GM19468 (cell line): ENCODE measurements at regions not wholly inside any gene's neighbourhood (a gene's known extent, or its start where the extent isn't known, plus 50 kb on each side); places are given as distances from the start of the nearest gene placed in this dataset.
"Not testable (repeated sequence)": the region's sequence is repeated elsewhere in the genome, so short reads cannot be mapped to it uniquely, and the experiment has no call there.

Experiments
- ATAC-seq: cut with Tn5 transposase; IDR thresholded peaks from one replicate; pipeline ENCODE4 v1.9.1; 2021; ENCODE audit warnings: mild to moderate bottlenecking, moderate library complexity, moderate number of reproducible peaks; ENCODE audit not compliant: unreplicated experiment; ENCODE audit errors: extremely low read depth

DNA sequence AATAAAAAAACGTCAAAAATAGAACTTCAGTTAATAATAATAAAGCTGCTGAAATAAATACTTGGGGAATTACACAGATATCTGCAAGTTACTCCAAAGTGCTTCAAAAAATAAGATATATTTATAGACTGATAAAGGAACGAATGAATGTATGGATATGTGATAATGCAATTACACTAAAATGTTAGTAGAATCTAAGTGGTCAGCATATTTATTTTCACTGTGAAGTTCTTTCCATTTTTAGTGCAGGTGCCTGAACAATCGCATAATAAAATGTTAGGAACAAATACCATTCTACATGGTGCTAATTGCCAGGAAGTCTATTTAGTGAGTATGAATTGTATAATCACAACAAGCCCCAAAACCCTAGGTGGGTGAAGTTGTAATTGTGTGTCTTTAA, 169.6 kb upstream of the RGPD4 start:
- ATAC-seq = no peak

DNA sequence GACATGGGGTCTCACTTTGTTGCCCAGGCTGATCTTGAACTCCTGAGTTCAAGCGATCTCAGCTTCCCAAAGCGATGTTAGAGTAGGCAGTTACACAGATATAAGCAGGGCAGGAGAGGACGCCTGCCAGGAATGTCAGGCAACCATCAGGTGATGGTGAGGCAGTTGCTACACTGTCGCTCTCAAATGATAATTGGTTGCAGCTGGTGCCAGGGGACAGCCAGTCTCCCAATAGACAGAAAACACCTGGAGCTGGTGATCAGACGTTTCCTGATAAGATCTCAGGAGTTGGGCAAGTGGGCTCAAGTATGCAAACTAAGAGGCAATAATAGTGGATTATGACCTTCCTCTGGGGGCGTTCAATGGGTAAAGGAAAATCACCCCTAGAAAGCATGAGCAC, 163.1 kb upstream of the RGPD4 start:
- no peak for ATAC-seq

DNA sequence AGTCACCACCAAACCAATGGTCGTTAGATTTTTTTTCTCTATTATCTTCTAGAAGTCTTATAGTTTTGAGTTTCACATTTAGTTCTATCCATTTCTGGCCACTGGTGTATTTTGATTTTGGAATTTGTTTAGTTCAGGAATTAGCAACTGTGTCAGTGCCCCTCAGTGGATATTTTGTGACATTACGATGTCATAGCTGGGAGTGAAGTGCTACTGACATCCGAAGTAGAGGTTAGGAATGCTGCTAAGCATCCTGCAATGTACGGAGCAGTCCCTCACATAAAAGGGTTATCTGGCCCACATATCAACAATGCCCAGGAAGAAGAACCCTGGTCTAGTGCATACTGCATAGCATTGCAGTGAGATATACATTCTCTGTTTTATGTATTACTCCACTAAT, 157.4 kb upstream of the RGPD4 start:
- ATAC-seq = no peak

DNA sequence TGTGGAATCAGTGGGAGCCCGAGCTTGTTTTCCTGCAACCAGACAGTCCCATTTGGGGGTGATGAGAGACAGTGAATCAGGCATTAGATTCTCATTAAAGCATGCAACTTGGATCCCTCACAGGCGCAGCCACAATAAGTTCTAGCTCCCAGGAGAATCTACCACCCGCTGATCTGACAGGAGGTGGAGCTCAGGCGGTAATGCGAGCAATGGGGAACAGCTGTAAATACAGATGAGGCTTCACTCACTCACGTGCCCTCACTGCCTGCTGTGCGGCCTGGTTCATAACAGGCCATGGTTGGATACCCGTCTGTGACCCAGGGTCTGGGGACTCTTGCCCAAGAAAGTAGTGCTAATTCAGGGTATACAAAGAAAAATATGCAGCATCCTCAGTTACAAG, 144.8 kb upstream of the RGPD4 start:
- no peak for ATAC-seq

DNA sequence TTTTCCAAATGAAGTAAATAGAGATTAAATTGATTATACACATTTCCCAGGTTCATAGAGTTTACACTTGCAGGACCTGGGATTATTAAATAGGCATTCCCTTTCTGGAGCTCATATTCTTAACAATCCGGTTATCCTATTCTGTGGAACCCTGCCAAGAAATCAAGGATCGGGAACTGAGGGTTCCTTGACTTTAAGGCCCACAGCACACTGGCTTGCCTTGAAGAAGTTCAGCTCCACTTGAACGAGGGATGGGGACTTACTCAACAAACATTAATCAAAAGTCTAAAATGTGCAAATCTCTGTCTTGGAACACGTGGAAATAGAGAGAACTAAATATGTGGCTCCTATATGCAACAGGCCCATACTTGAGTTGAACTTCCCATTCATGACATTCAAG, 142.3 kb upstream of the RGPD4 start:
- no peak for ATAC-seq

DNA sequence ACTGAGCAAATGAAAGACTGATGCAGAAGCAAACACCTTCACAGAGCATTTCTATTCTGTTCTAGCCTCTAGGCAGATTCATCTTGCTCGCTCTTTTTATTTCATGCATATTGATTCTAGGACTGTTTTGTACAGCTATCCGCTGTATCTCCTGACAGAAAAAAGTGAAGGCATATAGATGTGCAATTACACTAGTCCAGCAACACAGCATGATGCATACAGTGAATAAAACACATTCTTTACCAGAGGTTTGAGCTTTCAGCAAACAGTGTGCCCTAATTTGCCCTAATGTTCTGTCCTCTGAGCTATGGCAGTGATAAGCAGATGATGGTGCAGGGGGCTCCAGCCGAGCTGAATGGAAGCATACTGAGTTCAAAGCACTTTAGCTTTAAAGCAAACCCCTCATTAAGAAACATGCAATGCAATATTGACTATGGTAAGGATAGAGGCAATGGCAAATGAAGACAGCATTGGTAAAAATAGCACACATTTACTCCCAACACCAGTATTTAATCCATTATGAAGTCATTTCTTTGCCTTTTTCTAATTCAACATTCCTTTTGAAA, 141.2 kb upstream of the RGPD4 start:
- no peak for ATAC-seq

DNA sequence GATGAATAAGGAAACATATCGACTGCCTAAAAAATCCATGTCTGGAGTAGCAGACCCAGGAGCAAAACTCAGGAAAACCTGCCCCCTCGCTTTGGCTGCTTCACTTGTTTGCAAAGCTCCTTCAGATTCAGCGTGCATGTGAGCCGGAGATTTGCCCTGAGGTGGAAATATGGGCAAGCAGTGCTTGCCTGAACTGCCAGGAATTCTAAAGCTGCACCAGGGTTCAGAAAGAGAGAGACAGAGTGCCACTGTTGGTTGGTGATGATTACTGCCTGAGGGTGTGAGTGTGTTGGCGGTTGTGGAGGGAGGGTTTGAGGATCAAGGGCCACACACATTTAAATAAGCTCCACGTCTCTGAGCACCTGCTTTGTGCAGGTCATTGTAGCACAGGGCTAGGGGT, 139.6 kb upstream of the RGPD4 start:
- no peak for ATAC-seq

DNA sequence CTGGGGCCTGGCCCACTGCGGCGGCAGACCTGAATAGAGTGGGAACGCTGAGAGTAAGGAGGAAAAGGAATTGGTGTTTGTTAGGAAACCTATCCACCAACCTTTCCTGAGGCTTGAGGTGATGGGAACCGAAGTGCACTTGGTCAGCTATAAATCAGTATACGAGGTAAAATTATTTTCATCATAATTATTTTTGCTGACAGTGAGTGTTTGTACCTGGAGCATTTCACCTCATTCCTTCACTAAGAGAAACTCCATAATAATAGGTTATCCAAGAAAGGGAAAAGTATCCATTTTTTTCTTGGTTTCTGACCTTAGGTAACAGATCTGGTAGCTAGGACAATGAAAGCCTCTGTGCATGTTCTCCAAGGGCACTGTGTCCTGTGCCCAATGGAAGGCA, 138.6 kb upstream of the RGPD4 start:
- no peak for ATAC-seq

DNA sequence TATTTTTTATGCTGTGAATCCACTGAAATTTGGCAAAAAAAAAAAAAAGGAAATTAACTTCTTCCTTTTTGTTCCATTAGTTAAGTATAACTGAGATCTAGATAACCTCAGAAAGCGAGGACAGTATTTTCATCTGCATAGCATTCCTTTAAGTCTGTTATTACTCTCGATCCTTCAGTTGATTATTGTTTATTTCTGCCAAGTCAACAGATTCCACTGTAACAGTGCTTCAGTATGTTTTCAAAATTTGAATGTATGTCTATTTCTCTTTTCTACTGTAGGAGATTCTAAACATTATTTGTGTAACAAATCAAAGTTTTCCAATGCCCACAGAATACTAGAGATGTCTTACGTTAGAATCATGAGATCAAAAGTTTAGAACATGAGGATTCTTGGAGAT, 133.1 kb upstream of the RGPD4 start:
- no peak for ATAC-seq

DNA sequence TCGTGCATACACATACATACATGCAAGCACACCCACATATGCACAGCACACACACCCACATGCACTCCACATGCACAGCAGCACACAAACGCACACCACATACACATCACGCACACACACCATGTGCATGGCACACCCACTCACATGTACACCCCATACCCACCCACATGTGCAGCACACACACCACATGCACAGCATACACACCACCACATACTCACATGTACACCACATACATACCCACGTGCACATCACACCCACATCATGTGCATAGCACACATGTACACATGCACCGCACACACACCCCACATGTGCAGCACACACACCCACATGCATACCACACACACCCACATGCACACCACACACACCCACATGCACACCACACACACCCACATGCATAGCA, 132.0 kb upstream of the RGPD4 start:
- no peak for ATAC-seq

DNA sequence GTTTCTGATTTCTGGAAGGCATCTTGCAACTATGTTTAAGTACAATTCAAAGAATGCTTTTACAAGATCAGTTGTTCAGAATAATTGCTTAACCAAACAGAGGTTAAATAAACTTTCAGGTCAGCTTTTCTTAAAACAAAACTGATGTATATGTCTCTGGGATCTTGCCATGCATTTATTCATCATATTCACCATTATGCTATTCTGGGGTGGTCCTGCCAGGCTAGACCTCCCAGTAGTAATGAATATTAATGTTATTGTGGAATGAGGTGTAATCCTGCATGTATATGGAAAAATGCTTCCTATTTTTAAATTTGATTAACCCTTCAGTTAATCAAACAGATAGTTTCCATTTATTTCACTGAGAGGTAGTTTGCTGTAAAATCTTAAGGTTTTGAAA, 129.3 kb upstream of the RGPD4 start:
- no peak for ATAC-seq

DNA sequence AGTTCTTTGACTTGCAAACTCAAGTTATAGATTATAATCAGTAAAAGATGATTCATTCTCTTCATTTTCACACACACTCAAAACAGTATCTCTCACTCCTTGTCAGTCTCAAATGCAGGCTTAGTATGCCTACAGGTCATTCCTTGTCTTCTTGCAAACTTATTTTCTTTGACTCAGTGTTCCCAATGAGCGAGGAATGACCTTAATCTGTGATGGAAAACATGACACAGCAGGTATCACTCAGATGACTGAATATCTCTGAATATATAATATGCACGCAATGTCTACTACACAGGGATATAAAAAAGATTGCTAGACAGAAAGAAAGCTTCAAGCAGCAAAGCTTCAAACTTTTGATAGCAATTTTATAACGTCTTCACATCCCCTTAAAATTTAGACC, 127.8 kb upstream of the RGPD4 start:
- no peak for ATAC-seq

DNA sequence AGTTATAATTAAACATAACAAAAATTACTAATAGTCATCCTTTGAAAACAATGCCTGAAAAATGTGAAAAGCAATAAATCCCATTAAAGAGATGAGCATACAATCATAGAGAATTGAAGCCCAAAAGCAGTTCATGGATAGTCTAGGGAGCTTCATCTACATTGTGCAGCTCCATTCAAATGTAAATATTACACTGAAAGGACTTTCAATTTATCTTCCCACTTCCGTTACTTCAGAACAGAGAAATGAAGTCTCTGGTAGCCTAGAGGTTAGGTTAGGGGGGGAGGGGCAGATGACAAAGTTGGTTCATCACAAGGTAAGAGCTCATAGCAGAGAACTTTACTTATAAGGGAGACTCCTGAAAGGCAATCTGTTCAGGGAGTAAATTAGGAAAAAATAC, 126.6 kb upstream of the RGPD4 start:
- ATAC-seq = no peak

DNA sequence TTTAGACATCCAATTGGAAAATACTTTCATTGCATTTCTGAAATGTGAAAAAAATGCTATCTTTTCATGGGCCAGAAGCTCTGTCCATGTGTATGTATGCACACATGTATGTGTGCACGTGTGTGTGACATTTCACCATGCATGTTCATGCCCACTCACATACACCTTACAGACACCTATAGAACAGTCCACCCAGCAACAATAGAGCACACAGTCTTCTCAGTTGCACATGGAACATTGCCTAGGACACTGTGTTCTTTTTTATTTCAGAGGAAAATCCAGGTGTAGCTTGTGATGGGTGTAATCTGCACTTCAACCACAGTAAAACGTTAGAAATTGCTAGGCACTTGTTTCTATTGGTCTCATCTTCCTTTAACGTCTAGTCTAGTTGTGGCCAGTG, 114.8 kb upstream of the RGPD4 start:
- ATAC-seq = no peak

DNA sequence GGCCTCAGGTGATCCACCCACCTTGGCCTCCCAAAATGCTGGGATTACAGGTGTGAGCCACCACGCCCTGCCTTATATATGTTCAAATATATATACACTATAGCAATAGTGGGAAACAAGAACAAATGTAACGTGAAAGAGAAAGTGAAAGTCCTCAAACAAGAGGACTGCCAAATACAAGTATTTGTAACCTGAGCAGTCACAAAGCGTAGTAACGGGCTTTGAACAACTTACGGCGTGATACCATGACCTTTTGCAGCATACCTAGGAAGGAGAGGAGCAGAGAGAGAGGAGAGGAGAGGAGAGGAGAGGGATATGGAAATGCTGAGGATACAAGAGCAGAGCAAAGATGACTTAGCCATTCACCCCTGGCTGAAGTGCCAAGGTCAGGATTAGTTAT, 113.8 kb upstream of the RGPD4 start:
- ATAC-seq = peak; percentile 53

DNA sequence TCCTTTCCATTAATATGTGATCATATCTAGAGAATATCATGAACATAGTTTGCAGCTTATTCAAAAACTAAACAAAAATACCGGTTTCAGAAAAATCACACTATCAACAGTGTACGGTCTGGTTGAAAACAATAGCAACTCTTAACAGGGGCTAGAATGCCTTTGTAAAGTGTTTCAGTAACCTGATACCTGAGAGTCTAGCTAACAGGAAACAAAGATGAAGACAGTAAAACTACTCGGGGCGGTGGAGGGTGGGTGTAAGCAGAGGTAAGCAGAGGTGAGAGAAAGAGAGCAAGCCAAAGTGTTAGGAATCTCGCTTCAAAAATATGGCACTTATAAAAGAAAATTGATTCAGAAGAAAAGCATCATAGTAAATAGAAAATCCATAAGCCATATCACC, 109.0 kb upstream of the RGPD4 start:
- ATAC-seq = no peak

DNA sequence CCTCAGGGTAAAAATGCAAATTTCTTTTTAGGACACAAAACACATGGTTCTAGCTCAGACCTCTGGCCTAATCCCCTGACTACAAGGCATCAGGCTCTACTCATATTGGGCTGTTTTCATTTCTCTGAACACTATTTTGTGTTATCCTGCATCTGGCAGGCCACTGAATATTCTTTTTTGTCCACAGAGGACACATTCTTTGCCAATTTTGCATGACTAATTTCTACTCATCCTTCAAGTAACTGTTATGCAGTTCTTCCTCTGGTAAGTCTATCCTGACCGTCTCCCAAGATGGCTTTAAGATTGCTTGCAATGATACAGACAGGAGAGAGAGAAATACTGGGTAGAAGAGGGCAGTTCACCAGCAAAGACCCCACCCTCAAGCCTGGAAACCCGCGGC, 107.6 kb upstream of the RGPD4 start:
- no peak for ATAC-seq

DNA sequence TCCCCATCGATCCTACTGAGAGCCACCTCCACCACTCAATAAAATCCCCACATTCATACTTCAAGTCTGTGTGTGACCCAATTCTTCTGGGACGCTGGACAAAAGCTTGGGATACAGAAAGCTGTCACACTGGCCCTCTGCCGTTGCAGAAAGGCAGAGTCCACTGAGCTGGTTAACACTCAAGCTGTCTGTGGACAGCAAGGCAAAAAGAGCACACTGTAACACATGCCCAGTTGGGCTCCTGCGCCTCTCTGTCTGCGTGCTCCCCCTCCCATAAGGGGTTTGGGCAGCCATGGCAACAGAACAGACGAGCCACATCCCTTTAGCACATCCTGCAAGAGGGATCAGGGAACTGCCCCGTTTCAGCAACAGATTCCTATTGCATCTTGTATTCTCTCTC, 106.9 kb upstream of the RGPD4 start:
- ATAC-seq = no peak

DNA sequence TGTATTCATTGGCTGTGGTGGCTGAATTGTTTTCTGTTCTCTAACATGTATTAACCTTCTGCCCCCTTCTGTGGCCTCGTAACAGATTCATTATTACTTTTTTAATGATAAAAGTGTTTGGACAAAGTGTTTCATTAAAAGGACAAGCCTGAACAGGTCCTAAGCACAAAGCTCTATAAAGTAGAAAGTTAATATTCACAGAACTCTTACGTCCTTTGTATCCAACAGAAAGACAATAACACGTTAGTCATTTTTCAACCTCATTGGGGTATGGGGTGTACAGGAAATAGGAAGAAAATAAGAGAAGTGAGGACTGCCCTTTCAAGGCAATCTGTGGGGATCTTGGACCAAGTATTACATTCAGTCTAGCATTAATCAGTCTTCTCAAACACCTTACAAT, 105.5 kb upstream of the RGPD4 start:
- no peak for ATAC-seq

DNA sequence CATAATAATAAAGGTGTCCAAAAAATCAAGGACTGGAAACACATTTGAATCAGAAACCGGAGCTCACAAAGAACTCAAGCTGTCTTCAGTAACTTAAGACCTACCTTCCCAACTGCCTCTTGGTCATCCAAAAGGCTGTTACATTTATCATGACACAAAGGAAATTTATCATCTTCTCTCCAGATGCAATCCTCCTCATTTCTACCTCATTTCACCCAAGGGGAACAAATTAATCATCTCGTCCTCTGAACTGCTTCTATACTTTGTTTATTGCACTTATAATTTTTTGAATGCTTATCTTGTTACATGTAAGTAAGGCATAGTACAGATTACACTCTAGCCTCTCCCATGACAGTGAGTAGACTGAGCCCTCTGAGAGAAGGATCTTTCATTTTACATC, 105.1 kb upstream of the RGPD4 start:
- ATAC-seq = no peak

DNA sequence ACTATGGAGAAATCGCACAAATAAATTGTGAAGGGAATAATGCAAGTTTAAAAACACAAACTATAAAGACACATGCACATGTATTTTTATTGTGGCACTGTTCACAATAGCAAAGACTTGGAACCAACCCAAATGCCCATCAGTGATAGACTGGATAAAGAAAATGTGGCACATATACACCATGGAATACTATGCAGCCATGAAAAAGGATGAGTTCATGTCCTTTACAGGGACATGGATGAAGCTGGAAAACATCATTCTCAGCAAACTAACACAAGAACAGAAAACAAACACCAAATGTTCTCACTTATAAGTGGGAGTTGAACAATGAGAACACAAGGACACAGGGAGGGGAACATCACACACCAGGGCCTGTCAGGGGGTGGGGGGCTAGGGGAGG, 100.9 kb upstream of the RGPD4 start:
- not testable (repeated sequence) for ATAC-seq

DNA sequence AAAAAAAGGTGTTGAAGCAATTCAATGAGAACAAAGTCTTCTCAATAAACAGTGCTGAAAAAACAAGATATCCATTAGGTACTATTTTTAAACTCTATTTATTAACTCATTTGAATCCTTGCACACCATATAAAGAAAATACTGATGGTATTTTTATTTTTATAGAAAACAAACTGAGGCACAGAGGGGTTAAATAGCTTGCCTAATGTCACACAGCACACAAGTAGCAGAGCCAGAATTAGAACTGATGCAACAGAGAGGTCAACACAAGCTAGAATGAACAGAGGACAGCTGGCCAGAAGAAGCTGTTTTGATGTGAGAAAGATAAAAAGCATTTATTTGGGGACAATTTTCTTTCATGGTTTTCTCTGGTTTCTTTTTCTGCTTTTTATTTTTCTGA, 99.4 kb upstream of the RGPD4 start:
- no peak for ATAC-seq

DNA sequence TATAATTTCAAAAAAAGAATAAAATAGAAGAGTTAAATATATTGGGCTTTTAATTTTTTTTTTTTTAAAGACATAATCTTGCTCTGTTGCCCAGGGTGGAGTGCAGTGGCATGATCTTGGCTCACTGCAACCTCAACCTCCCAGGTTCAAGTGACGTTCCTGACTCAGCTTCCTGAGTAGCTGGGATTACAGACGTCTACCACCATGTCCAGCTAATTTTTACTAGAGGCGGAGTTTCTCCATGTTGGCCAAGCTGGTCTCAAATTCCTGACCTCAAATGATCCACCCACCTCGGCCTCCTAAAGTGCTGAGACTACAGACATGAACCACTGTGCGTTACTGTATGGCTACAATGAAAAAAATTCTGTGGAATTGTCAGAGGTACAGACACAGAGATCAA, 98.1 kb upstream of the RGPD4 start:
- ATAC-seq = no peak
